NCI-H2227 (cell line): ENCODE measurements at regions not wholly inside any gene's neighbourhood (a gene's known extent, or its start where the extent isn't known, plus 50 kb on each side); places are given as distances from the start of the nearest gene placed in this dataset.
"Not testable (repeated sequence)": the region's sequence is repeated elsewhere in the genome, so short reads cannot be mapped to it uniquely, and the experiment has no call there.

Experiments
- DNase-seq: peaks from one replicate; lab custom pipeline; 2025; ENCODE audit not compliant: unreplicated experiment; lab: John Stamatoyannopoulos, UW

- no peak for DNase-seq
These were observed 126.5 kb downstream of the VPREB1 start for GRCh38 chr22:22371031-22371541.

GRCh38 chr22:22372086-22372485, 127.5 kb downstream of the VPREB1 start:
- DNase-seq: no peak

- DNase-seq: no peak
These were observed 129.6 kb downstream of the VPREB1 start for GRCh38 chr22:22374163-22374562.

GRCh38 chr22:22374579-22374978, 130.0 kb downstream of the VPREB1 start:
- no peak for DNase-seq

DNA sequence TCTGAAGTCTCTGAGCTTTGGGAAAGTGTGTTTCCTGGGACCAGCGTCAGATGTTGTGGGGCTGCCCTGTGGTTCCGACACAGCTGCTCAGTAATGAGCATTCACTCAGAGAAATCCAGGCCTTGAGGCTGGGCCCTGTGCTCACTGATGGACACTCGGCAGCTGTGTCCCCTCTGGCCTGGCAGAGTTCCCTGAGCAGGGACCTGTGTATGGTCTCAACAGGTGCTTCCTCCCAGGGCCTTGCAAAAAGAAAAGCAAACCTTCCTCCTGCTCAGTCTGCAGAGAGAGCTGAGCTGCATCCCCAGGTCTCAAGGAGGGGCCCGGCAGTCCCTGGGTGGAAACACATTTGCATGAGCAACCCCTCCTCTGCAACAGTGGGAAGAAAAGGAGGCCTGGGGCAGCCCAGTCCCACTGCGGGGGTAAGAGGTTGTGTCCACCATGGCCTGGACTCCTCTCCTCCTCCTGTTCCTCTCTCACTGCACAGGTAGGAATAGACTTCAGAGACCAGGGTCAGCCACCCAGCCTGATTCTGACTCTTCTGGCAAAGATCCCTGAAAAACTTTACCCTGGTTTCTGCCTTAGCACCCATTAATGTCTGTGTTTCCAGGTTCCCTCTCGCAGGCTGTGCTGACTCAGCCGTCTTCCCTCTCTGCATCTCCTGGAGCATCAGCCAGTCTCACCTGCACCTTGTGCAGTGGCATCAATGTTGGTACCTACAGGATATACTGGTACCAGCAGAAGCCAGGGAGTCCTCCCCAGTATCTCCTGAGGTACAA, 131.2 kb downstream of the VPREB1 start:
- no peak for DNase-seq

- DNase-seq: no peak
These were observed 131.7 kb downstream of the VPREB1 start for GRCh38 chr22:22376352-22376706.

GRCh38 chr22:22376884-22377283, 131.7 kb downstream of the ZNF280B start:
- not testable (repeated sequence) for DNase-seq

- no peak for DNase-seq
These were observed 131.2 kb downstream of the ZNF280B start for GRCh38 chr22:22377335-22377734.

DNA sequence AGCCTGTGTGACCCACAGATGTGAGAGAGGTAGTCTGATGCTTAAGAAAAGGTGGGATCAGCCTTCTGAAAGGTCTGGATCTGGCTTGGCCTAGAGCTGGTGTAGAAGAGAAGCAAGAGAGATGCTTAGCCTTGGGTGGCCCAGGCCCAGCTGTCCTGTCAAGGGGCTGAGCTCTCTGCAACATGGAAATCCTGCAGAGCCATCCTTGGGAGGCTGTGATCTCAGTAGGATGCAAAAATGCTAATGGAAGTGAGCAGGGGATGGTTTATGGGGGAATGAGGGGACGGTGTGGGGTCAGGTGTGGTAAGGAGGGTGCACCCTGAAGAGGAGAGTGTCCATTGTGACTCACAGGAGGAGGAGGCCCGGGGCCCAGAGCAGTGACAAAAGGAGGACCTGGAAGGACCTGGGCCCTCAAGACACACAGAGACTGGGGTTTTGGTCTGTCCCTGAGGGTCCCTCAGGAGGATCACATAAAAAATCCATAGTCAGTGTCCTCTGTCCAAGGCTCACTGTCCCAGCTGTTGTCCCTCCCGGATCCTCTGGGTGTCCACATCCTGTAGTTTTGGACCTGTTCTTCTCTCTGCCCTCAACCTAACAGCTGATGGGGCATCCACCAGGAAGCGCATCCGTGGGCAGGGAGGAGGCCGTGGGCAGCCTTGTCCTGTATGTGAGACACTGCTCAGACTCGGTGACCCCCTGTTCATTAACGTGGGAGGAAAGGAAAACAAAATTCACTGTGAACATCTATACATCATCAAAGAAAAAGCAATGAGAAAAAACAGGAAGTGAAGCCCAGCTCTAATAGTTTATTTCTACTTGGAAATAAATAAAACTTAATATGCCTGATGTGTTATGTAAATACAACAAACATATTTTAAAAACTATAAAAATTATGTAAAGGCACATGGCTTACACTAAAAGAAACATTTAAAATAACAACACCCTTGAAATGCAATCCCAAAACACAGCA, 129.8 kb downstream of the ZNF280B start:
- DNase-seq: no peak

DNA sequence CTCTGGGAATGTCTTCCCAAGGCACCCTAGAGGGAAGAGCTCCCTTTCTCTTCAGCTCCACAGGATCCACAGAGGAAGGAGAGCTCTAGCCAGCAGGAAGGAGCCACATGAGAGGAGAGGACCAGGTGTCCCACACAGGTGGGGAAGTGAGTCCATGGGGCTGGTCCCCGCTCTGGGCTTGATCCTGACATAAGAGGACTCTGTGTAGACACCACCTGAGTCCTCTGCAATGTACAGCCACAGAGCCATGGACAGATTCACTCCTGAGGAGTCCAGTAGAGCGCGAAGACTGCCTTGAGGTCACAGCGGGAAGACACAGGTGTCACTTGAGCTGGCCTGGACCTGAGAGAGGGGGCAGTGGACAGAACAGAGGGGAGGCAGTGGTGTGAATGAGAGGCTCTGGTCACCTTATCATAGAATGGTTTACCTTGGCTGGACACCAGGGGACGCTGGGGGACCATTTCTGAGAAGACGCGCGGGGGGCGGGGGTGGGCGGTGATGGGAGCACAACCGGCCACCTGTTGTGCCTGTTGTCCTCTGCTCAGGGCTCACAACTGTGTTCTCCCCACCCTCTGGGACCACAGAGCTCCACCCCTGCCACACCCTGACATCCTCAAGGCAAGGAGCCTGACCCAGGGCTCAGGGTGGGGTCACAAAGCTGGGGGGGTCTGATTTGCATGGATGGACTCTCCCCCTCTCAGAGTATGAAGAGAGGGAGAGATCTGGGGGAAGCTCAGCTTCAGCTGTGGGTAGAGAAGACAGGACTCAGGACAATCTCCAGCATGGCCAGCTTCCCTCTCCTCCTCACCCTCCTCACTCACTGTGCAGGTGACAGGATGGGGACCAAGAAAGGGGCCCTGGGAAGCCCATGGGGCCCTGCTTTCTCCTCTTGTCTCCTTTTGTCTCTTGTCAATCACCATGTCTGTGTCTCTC, 128.2 kb downstream of the ZNF280B start:
- no peak for DNase-seq

GRCh38 chr22:22381292-22381691, 127.2 kb downstream of the ZNF280B start:
- DNase-seq: not testable (repeated sequence)

- no peak for DNase-seq
These were observed 124.3 kb downstream of the ZNF280B start for GRCh38 chr22:22384267-22384666.

GRCh38 chr22:22384668-22385244, 123.8 kb downstream of the ZNF280B start:
- no peak for DNase-seq

DNA sequence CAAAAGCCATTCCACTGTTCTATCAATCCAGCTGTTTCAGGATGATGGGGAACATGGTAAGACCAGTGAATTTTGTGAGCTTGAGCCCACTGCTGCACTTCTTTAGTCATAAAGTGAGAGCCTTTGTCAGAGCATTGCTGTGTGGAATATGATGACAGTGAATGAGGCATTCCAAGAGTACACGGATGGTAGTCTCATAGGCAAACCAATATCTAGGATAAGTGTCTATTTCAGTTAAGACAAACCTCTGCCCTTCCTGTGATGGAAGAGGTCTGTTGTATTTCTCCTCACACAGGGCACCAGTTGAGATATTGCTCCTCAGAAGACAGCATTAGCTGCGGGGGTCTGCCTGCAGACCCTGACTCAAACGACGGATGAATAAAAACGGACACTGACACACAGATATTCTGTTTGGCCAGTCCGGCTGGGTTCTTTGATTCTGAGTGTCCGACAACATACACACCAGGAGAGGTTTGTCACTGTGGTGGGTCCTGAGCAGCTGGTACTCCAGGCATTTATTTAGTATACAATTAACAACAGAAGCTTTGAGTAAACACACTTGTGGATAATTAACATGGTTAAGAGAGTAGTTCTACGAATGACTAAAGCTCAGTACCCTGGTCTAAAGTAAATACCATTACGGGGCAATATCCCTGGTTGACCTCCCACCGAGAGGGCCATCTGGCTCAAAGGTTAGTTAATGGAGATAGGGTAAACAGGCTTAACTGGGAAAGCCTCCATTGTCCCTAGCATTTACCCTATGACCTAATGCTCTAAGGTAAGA, 121.7 kb downstream of the ZNF280B start:
- DNase-seq: no peak

GRCh38 chr22:22387386-22387736, 121.2 kb downstream of the ZNF280B start:
- no peak for DNase-seq

DNA sequence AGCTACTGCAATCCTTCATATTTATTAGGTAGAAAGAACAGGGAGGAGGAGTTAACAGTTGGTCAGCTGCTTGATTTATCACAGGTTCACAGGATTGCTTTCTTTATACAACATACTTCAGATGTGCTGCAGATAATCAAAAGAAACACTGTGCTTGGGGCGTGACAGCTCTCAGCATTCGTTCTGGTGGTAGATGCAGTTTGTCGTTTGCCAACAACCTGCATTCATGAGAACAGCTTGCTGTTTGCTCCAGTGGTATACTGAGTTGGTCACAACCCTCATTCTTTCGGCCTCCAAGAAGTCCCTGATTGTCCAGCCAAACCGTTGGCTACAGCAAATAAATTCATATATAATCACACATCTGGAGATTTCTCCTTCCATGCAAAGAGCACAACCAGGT, 120.5 kb downstream of the ZNF280B start:
- DNase-seq: no peak

GRCh38 chr22:22388494-22388893, 120.0 kb downstream of the ZNF280B start:
- no peak for DNase-seq

GRCh38 chr22:22389467-22389866, 119.1 kb downstream of the ZNF280B start:
- no peak for DNase-seq

DNA sequence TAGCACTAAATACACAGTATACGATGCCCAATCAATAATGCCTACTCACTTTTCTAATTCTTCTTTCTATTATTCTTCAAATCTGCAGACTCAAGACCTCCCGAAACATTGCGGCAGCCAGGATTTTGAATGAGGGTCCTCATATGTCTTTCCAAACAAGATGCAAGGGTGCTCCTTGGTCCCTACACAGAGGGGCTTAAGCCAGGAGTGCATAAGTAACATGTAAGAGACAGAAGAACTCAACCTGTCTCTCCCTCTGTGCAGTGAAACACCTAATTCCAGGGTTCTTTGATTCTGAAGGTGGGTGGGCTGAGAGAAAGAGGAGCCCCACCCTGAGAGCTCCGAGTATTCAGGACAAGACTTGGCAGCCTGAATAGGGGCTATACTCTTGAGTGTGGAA, 117.6 kb downstream of the ZNF280B start:
- no peak for DNase-seq

- DNase-seq: no peak
These were observed 117.0 kb downstream of the ZNF280B start for GRCh38 chr22:22391543-22391942.
